Right ventricle myocardium superior (tissue), 1 donor: ENCODE measurements at regions not wholly inside any gene's neighbourhood (a gene's known extent, or its start where the extent isn't known, plus 50 kb on each side); places are given as distances from the start of the nearest gene placed in this dataset.

ENCODE experiments used
- ATAC-seq: fragments of 200-7000 bp; cut with Tn5 transposase; one replicate; pipeline ENCODE4 v1.9.1; 2020; ENCODE audit warnings: mild to moderate bottlenecking; ENCODE audit not compliant: poor library complexity
- DNase-seq: peaks from one replicate; pipeline ENCODE4 v3.0.0-alpha.2; 2020
- intact Hi-C: fragments of 100-400 bp; cut with DNase I; formaldehyde crosslinking; loops from one replicate; pipeline ENCODE4 v1.11.2; 2022
- donor health status: DM: no; HTN: yes; CAD: no; lungs with severe emphysema.

GRCh38 chr16:86960266-86960665, 356.9 kb downstream of the C16orf95 start:
- intact Hi-C loops, result no loop called here
- no peak for ATAC-seq
- DNase-seq, result no peak

- DNase-seq (no peak), ATAC-seq (no peak)
- intact Hi-C loops, result no loop called here
Measured at GRCh38 chr16:86961171-86961601, 356.0 kb downstream of the C16orf95 start.

- DNase-seq, result no peak
- ATAC-seq, result no peak
- intact Hi-C loops, result no loop called here
Measured at GRCh38 chr16:86962259-86962658, 354.9 kb downstream of the C16orf95 start.

GRCh38 chr16:86962913-86963312, 354.3 kb downstream of the C16orf95 start:
- intact Hi-C loops, result no loop called here
- no peak for ATAC-seq
- no peak for DNase-seq

GRCh38 chr16:86963600-86964575, 353.3 kb downstream of the C16orf95 start:
- DNase-seq (no peak), ATAC-seq (no peak)
- intact Hi-C loops, result no loop called here

GRCh38 chr16:86964796-86965241, 352.4 kb downstream of the C16orf95 start:
- intact Hi-C loops, result no loop called here
- no peak for ATAC-seq

GRCh38 chr16:86965331-86965730, 351.9 kb downstream of the C16orf95 start:
- ATAC-seq (no peak), DNase-seq (no peak)
- intact Hi-C loops, result no loop called here

More at GRCh38 chr16:86964796-86965241, 352.4 kb downstream of the C16orf95 start:
- DNase-seq, result no peak

- ATAC-seq, result no peak
- intact Hi-C loops, result no loop called here
- DNase-seq, result no peak
Measured at GRCh38 chr16:86965840-86966550, 351.2 kb downstream of the C16orf95 start.

- no peak for DNase-seq
- no peak for ATAC-seq
- intact Hi-C loops, result no loop called here
Measured at GRCh38 chr16:86966777-86967176, 350.4 kb downstream of the C16orf95 start.

GRCh38 chr16:86968866-86969265, 348.3 kb downstream of the C16orf95 start:
- ATAC-seq (no peak), DNase-seq (no peak)
- intact Hi-C loops, result no loop called here

- ATAC-seq, result no peak
- DNase-seq, result no peak
- intact Hi-C loops, result no loop called here
Measured at GRCh38 chr16:86969716-86970115, 347.5 kb downstream of the C16orf95 start.

GRCh38 chr16:86970279-86970678, 346.9 kb downstream of the C16orf95 start:
- intact Hi-C loops, result no loop called here
- ATAC-seq (no peak), DNase-seq (no peak)

- DNase-seq, result no peak
Measured at GRCh38 chr16:86970726-86971125, 346.5 kb downstream of the C16orf95 start.

GRCh38 chr16:86971251-86971650, 345.9 kb downstream of the C16orf95 start:
- ATAC-seq, result peak; percentile 15
- intact Hi-C loops, result no loop called here
- DNase-seq, result no peak

More at GRCh38 chr16:86970726-86971125, 346.5 kb downstream of the C16orf95 start:
- ATAC-seq, result no peak
- intact Hi-C loops, result no loop called here

- intact Hi-C loops, result no loop called here
- ATAC-seq (no peak), DNase-seq (no peak)
Measured at GRCh38 chr16:86974120-86974519, 343.1 kb downstream of the C16orf95 start.

GRCh38 chr16:86975445-86975844, 341.7 kb downstream of the C16orf95 start:
- ATAC-seq (peak; percentile 56), DNase-seq (no peak)
- intact Hi-C loops, result no loop called here

- ATAC-seq, result no peak
- no peak for DNase-seq
- intact Hi-C loops, result no loop called here
Measured at GRCh38 chr16:86977076-86977676, 340.0 kb downstream of the C16orf95 start.

GRCh38 chr16:86978445-86979030, 338.7 kb downstream of the C16orf95 start:
- intact Hi-C loops, result no loop called here
- no peak for ATAC-seq
- no peak for DNase-seq

GRCh38 chr16:86979061-86979460, 338.1 kb downstream of the C16orf95 start:
- intact Hi-C loops, result no loop called here
- no peak for ATAC-seq
- DNase-seq, result no peak
